B cell (primary cell): ENCODE measurements at regions not wholly inside any gene's neighbourhood (a gene's known extent, or its start where the extent isn't known, plus 50 kb on each side); places are given as distances from the start of the nearest gene placed in this dataset.

Experiments
- ATAC-seq: fragments of 200-7000 bp; cut with Tn5 transposase; one replicate; pipeline ENCODE4 v1.10.0; 2021; ENCODE audit warnings: low read depth, mild to moderate bottlenecking, moderate number of reproducible peaks, moderate library complexity
- CTCF ChIA-PET: fragments of 350-600 bp; sonication (Branson Sonifier 250); formaldehyde crosslinking; loops from one replicate; lab custom pipeline; 2021; ENCODE audit warnings: antibody characterized with exemption, inconsistent platforms; lab: Charles Lee
- POLR2A ChIA-PET: fragments of 350-600 bp; sonication (Branson Sonifier 250); formaldehyde crosslinking; loops from one replicate; lab custom pipeline; 2021; ENCODE audit warnings: antibody characterized with exemption; lab: Charles Lee
- DNase-seq: peaks from one replicate; pipeline ENCODE4 v3.0.0; 2013
- H2AFZ ChIP-seq: 2 replicates; pipeline ENCODE4 v1.6.1; 2012; ENCODE audit warnings: mild to moderate bottlenecking, low read depth, low read length; ENCODE audit not compliant: insufficient read depth, poor library complexity, severe bottlenecking
- H3K27ac ChIP-seq, 2 donors: 1 replicate in 1 of 2; 2 replicates in 1 of 2; pipeline ENCODE4 v1.5.1; 2012 to 2013; ENCODE audit warnings: low read length in 2 of 2, mild to moderate bottlenecking in 2 of 2, moderate library complexity in 1 of 2
- H3K27me3 ChIP-seq, 4 experiments: fragments of 200-600 bp in 1 of 4; sonication (generic) in 1 of 4; replicated peaks in 1 of 4; 1 replicate in 2 of 4; 2 replicates in 2 of 4; pipeline versions ENCODE4 v1.6.1 to v1.7.0; 2013 to 2016; ENCODE audit warnings: low read length in 3 of 4, mild to moderate bottlenecking in 2 of 4, mixed read lengths in 1 of 4, moderate library complexity in 1 of 4; ENCODE audit not compliant: insufficient read depth in 4 of 4, control insufficient read depth in 3 of 4; ENCODE audit errors: control extremely low read depth in 1 of 4
- H3K36me3 ChIP-seq, 2 experiments: replicated peaks in 1 of 2; 1 replicate in 1 of 2; 2 replicates in 1 of 2; pipeline versions ENCODE4 v1.6.1 to v1.7.1; 2013; ENCODE audit warnings: low read length in 1 of 2; ENCODE audit not compliant: insufficient read depth in 2 of 2, control insufficient read depth in 1 of 2; ENCODE audit errors: control extremely low read depth in 1 of 2, extremely low read depth in 1 of 2
- H3K4me1 ChIP-seq, 2 donors: fragments of 200-600 bp in 1 of 2; sonication (generic) in 1 of 2; 1 replicate in 1 of 2; 2 replicates in 1 of 2; pipeline versions ENCODE4 v1.5.1 to v1.6.1; 2013 to 2017; ENCODE audit warnings: low read length in 2 of 2; ENCODE audit not compliant: control insufficient read depth in 2 of 2, insufficient read depth in 2 of 2
- H3K4me2 ChIP-seq: replicated peaks from 2 replicates; pipeline ENCODE3; 2012; ENCODE audit warnings: mild to moderate bottlenecking, low read depth, low read length; ENCODE audit not compliant: poor library complexity, severe bottlenecking
- H3K4me3 ChIP-seq, 5 experiments: fragments of 200-600 bp in 1 of 5; sonication (generic) in 1 of 5; 1 replicate in 3 of 5; 2 replicates in 2 of 5; pipeline versions ENCODE4 v1.5.1 to v1.7.0; 2011 to 2016; ENCODE audit warnings: low read length in 4 of 5, mild to moderate bottlenecking in 4 of 5, low read depth in 2 of 5, control low read depth in 1 of 5, moderate library complexity in 1 of 5; ENCODE audit not compliant: insufficient read depth in 1 of 5; ENCODE audit errors: control extremely low read depth in 1 of 5, extremely low read depth in 1 of 5
- H3K79me2 ChIP-seq: fragments of 200-600 bp; sonication (generic); one replicate; pipeline ENCODE4 v1.6.0; 2016; ENCODE audit warnings: low read length; ENCODE audit not compliant: control insufficient read depth, insufficient read depth
- H3K9ac ChIP-seq: fragments of 200-600 bp; sonication (generic); 2 replicates; pipeline ENCODE4 v1.6.1; 2017; ENCODE audit warnings: mild to moderate bottlenecking, low read length, moderate library complexity
- H3K9me3 ChIP-seq, 3 donors: one replicate each; pipeline versions ENCODE4 v1.6.1 to v1.7.1; 2013; ENCODE audit warnings: low read length in 2 of 3; ENCODE audit not compliant: control insufficient read depth in 2 of 3, insufficient read depth in 1 of 3; ENCODE audit errors: control extremely low read depth in 1 of 3
- H4K20me1 ChIP-seq: 2 replicates; pipeline ENCODE4 v1.6.0; 2012; ENCODE audit warnings: mild to moderate bottlenecking, low read length; ENCODE audit not compliant: insufficient read depth, control insufficient read depth, poor library complexity, severe bottlenecking
- H3K27ac Mint-ChIP-seq: one replicate; pipeline ENCODE4 v1.8.0; 2021; ENCODE audit warnings: mixed read lengths
- H3K27me3 Mint-ChIP-seq: one replicate; pipeline ENCODE4 v1.8.0; 2021; ENCODE audit warnings: mixed read lengths
- H3K4me1 Mint-ChIP-seq: one replicate; pipeline ENCODE4 v1.8.0; 2021; ENCODE audit warnings: mixed read lengths
- H3K4me3 Mint-ChIP-seq: one replicate; pipeline ENCODE4 v1.8.0; 2021; ENCODE audit warnings: mixed read lengths
- H3K9me3 Mint-ChIP-seq: one replicate; pipeline ENCODE4 v1.8.0; 2022; ENCODE audit warnings: mixed read lengths; ENCODE audit not compliant: insufficient read depth
- CTCF ChIP-seq: fragments of 200-600 bp; IDR thresholded peaks from one replicate; pipeline ENCODE4 v1.8.0; 2022; ENCODE audit warnings: antibody characterized with exemption, mild to moderate bottlenecking
- EZH2 ChIP-seq: IDR thresholded peaks from 2 replicates; pipeline ENCODE4 v1.6.1; 2012; ENCODE audit warnings: borderline replicate concordance, low read depth, mild to moderate bottlenecking, moderate library complexity, low read length; ENCODE audit not compliant: insufficient read depth, poor library complexity, severe bottlenecking
- whole genome bisulfite sequencing: methylation state at CpG from one replicate; pipeline ENCODE4 v1.1.5; 2013; ENCODE audit warnings: missing lambda C conversion rate; ENCODE audit not compliant: insufficient coverage; 5-methylcytosine and 5-hydroxymethylcytosine counted together
- intact Hi-C: fragments of 100-400 bp; cut with micrococcal nuclease; formaldehyde crosslinking; loops from one replicate; pipeline ENCODE4 v1.10.0; 2022

GRCh38 chr13:87942205-87942604 lies 271.0 kb downstream of the SLITRK5 start:
- Histone ChIP-seq H3K27ac (no peak overlapping the region), H3K9ac (no peak overlapping the region), H3K4me1 (no peaks in the 10 kb centered on the region), H3K79me2 (no peaks in the 10 kb centered on the region), H3K4me2 (no peak overlapping the region), H3K36me3 (no peaks in the 10 kb centered on the region), H3K4me3 (no peak overlapping the region), H4K20me1 (no peaks in the 10 kb centered on the region), H2AFZ (no peak overlapping the region), H3K27me3 (no peaks in the 10 kb centered on the region), H3K9me3 (peaks cover 0 to 1% (median 0%) of the 10 kb centered on the region in 3 donors)
- ATAC-seq (no peak), DNase-seq (no peak)
- no CpG with 5 or more reads among the region's 1 CpG for WGBS
- intact Hi-C loops = no loop called here
- no peaks in the 10 kb centered on the region for H3K4me1 Mint-ChIP-seq
- H3K27me3 Mint-ChIP-seq = no peaks in the 10 kb centered on the region
- POLR2A ChIA-PET = no interaction called here
- H3K27ac Mint-ChIP-seq = no peak overlapping the region
- no peak overlapping the region for H3K4me3 Mint-ChIP-seq
- no peak for TF ChIP-seq CTCF
- no peak for TF ChIP-seq EZH2
- H3K9me3 Mint-ChIP-seq = peaks cover 2% of the 10 kb centered on the region
- CTCF ChIA-PET = no interaction called here

- TF ChIP-seq EZH2 = no peak
- TF ChIP-seq CTCF = no peak
- H3K9me3 Mint-ChIP-seq = peaks cover 2% of the 10 kb centered on the region
- H3K4me1 ChIP-seq = no peaks in the 10 kb centered on the region
- ATAC-seq (no peak), DNase-seq (no peak)
- POLR2A ChIA-PET = no interaction called here
- H4K20me1 ChIP-seq = no peaks in the 10 kb centered on the region
- H3K4me2 ChIP-seq = no peak overlapping the region
- WGBS = no CpG with 5 or more reads among the region's 1 CpG
- no peak overlapping the region for H3K27ac ChIP-seq
- H3K79me2 ChIP-seq = no peaks in the 10 kb centered on the region
- H3K4me3 Mint-ChIP-seq = no peak overlapping the region
- H3K9me3 ChIP-seq = peaks cover 0 to 1% (median 0%) of the 10 kb centered on the region in 3 donors
- no peaks in the 10 kb centered on the region for H3K4me1 Mint-ChIP-seq
- no peaks in the 10 kb centered on the region for H3K27me3 Mint-ChIP-seq
- H2AFZ ChIP-seq = no peak overlapping the region
- no peaks in the 10 kb centered on the region for H3K36me3 ChIP-seq
- CTCF ChIA-PET = no interaction called here
- H3K4me3 ChIP-seq = no peak overlapping the region
- no peak overlapping the region for H3K9ac ChIP-seq
- H3K27ac Mint-ChIP-seq = no peak overlapping the region
- H3K27me3 ChIP-seq = no peaks in the 10 kb centered on the region
- intact Hi-C loops = no loop called here
These were observed 272.9 kb downstream of the SLITRK5 start for GRCh38 chr13:87944038-87944437.
